ENCODE measurements at regions not wholly inside any gene's neighbourhood (a gene's known extent, or its start where the extent isn't known, plus 50 kb on each side); places are given as distances from the start of the nearest gene placed in this dataset.

DNA sequence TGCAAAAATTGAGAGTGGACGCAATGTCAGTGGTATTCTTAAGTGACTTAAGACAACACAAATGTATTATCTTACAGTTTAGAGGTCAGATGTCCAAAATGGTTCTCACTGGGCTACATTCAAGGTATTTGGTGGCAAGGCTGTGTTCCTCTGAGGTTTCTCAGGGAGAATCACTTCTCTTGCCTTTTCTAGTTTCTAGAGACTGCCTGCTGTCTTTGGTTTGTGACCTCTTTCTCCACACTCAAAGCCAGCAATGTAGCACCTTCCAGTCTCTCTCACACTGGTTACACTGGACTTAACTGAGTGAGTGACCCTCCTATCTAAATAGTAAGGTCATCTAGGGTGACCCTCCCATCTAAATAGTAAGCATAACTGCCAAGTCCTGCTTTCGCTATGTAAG, 613.2 kb upstream of the COBL start:
- no peak for TF ChIP-seq EGR1 (IDR thresholded peaks at IDR 0.05)

- TF ChIP-seq, protein P1, sequence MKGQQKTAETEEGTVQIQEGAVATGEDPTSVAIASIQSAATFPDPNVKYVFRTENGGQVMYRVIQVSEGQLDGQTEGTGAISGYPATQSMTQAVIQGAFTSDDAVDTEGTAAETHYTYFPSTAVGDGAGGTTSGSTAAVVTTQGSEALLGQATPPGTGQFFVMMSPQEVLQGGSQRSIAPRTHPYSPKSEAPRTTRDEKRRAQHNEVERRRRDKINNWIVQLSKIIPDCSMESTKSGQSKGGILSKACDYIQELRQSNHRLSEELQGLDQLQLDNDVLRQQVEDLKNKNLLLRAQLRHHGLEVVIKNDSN (IDR thresholded peaks at IDR 0.05), result no peak
- TF ChIP-seq YY1 (IDR thresholded peaks at IDR 0.05; ENCODE audit: low read depth) (no peak), ZBTB7A (IDR thresholded peaks at IDR 0.05; ENCODE audit: low read depth) (no peak), FOXM1 (IDR thresholded peaks at IDR 0.05; ENCODE audit: borderline replicate concordance, low read depth) (no peak), MAX (IDR thresholded peaks at IDR 0.05) (no peak), TAF1 (IDR thresholded peaks at IDR 0.05; ENCODE audit: low read depth) (no peak), TEAD4 (IDR thresholded peaks at IDR 0.05) (no peak), CEBPB (IDR thresholded peaks at IDR 0.05) (no peak), EP300 (IDR thresholded peaks at IDR 0.05; ENCODE audit: borderline replicate concordance) (no peak), RAD21 (IDR thresholded peaks at IDR 0.05; ENCODE audit: low read depth) (no peak)
- TF ChIP-seq, protein P2, sequence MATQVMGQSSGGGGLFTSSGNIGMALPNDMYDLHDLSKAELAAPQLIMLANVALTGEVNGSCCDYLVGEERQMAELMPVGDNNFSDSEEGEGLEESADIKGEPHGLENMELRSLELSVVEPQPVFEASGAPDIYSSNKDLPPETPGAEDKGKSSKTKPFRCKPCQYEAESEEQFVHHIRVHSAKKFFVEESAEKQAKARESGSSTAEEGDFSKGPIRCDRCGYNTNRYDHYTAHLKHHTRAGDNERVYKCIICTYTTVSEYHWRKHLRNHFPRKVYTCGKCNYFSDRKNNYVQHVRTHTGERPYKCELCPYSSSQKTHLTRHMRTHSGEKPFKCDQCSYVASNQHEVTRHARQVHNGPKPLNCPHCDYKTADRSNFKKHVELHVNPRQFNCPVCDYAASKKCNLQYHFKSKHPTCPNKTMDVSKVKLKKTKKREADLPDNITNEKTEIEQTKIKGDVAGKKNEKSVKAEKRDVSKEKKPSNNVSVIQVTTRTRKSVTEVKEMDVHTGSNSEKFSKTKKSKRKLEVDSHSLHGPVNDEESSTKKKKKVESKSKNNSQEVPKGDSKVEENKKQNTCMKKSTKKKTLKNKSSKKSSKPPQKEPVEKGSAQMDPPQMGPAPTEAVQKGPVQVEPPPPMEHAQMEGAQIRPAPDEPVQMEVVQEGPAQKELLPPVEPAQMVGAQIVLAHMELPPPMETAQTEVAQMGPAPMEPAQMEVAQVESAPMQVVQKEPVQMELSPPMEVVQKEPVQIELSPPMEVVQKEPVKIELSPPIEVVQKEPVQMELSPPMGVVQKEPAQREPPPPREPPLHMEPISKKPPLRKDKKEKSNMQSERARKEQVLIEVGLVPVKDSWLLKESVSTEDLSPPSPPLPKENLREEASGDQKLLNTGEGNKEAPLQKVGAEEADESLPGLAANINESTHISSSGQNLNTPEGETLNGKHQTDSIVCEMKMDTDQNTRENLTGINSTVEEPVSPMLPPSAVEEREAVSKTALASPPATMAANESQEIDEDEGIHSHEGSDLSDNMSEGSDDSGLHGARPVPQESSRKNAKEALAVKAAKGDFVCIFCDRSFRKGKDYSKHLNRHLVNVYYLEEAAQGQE (IDR thresholded peaks at IDR 0.05; ENCODE audit: low read depth), result no peak
Measured at GRCh38 chr7:51927738-51928137, 611.1 kb upstream of the COBL start.

- TF ChIP-seq MAX (IDR thresholded peaks at IDR 0.05), result no peak
Measured at GRCh38 chr7:51918581-51918980, 602.0 kb upstream of the COBL start.

DNA sequence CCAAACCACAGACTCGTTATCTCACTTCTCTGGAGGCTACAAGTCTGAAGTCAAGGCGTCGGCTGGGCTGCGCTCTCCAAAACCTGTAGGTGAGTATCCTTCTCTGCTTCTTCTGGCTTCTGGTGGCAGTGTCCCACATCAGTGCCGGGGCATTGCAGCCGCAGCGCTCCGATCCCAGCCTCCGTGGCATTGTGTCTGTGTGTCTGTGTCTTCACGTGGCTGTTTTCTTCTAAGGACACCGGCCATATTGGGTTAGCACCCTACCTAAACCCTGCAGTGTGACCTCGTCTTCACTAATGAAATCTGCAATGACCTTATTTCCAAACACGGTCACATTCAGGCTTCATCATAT, 584.9 kb upstream of the COBL start:
- TF ChIP-seq NFIC (IDR thresholded peaks at IDR 0.05), result no peak
- TF ChIP-seq ZBTB7A (IDR thresholded peaks at IDR 0.05; ENCODE audit: low read depth), result no peak
- no peak for TF ChIP-seq RAD21 (IDR thresholded peaks at IDR 0.05; ENCODE audit: low read depth)
- TF ChIP-seq, protein P2 (IDR thresholded peaks at IDR 0.05; ENCODE audit: low read depth), result no peak
- TF ChIP-seq CREB1 (IDR thresholded peaks at IDR 0.05; ENCODE audit: low read depth), result no peak
- TF ChIP-seq MAX (IDR thresholded peaks at IDR 0.05), result no peak
- TF ChIP-seq, protein P1 (IDR thresholded peaks at IDR 0.05), result no peak
- TF ChIP-seq TEAD4 (IDR thresholded peaks at IDR 0.05), result no peak
- no peak for TF ChIP-seq TCF12 (IDR thresholded peaks at IDR 0.05; ENCODE audit: low read depth)
- no peak for TF ChIP-seq EP300 (IDR thresholded peaks at IDR 0.05; ENCODE audit: borderline replicate concordance)
- no peak for TF ChIP-seq YY1 (IDR thresholded peaks at IDR 0.05; ENCODE audit: low read depth)
- no peak for TF ChIP-seq TAF1 (IDR thresholded peaks at IDR 0.05; ENCODE audit: low read depth)
- TF ChIP-seq CEBPB (IDR thresholded peaks at IDR 0.05), result no peak
- no peak for TF ChIP-seq FOXM1 (IDR thresholded peaks at IDR 0.05; ENCODE audit: borderline replicate concordance, low read depth)
- TF ChIP-seq EGR1 (IDR thresholded peaks at IDR 0.05), result no peak

GRCh38 chr7:51899611-51900010, 583.0 kb upstream of the COBL start:
- TF ChIP-seq RAD21 (IDR thresholded peaks at IDR 0.05; ENCODE audit: low read depth) (no peak), YY1 (IDR thresholded peaks at IDR 0.05; ENCODE audit: low read depth) (no peak)
- TF ChIP-seq, protein P2 (IDR thresholded peaks at IDR 0.05; ENCODE audit: low read depth), result no peak

GRCh38 chr7:51882412-51882811, 565.8 kb upstream of the COBL start:
- TF ChIP-seq, protein P2 (IDR thresholded peaks at IDR 0.05; ENCODE audit: low read depth), result no peak
- TF ChIP-seq TEAD4 (IDR thresholded peaks at IDR 0.05) (no peak), ZBTB7A (IDR thresholded peaks at IDR 0.05; ENCODE audit: low read depth) (no peak), YY1 (IDR thresholded peaks at IDR 0.05; ENCODE audit: low read depth) (no peak), CEBPB (IDR thresholded peaks at IDR 0.05) (no peak), EP300 (IDR thresholded peaks at IDR 0.05; ENCODE audit: borderline replicate concordance) (no peak), RAD21 (IDR thresholded peaks at IDR 0.05; ENCODE audit: low read depth) (no peak), NFIC (IDR thresholded peaks at IDR 0.05) (no peak), TAF1 (IDR thresholded peaks at IDR 0.05; ENCODE audit: low read depth) (no peak), MAX (IDR thresholded peaks at IDR 0.05) (no peak), TCF12 (IDR thresholded peaks at IDR 0.05; ENCODE audit: low read depth) (no peak), EGR1 (IDR thresholded peaks at IDR 0.05) (no peak), CREB1 (IDR thresholded peaks at IDR 0.05; ENCODE audit: low read depth) (no peak), FOXM1 (IDR thresholded peaks at IDR 0.05; ENCODE audit: borderline replicate concordance, low read depth) (no peak)
- TF ChIP-seq, protein P1 (IDR thresholded peaks at IDR 0.05), result no peak

Data from Ishikawa (cell line).